Hepatocyte (in vitro differentiated cells): ENCODE measurements at regions not wholly inside any gene's neighbourhood (a gene's known extent, or its start where the extent isn't known, plus 50 kb on each side); places are given as distances from the start of the nearest gene placed in this dataset.

ENCODE experiments used
- DNase-seq: peaks from one replicate; pipeline ENCODE4 v3.0.0-alpha.2; 2016; ENCODE audit warnings: low spot score
- H2AFZ ChIP-seq: fragments of 200-600 bp; sonication (generic); 2 replicates; pipeline ENCODE4 v1.6.0; 2016; ENCODE audit warnings: antibody characterized with exemption, mild to moderate bottlenecking
- H3K27ac ChIP-seq: fragments of 200-600 bp; sonication (generic); 2 replicates; pipeline ENCODE4 v1.5.1; 2016; ENCODE audit warnings: mild to moderate bottlenecking
- H3K27me3 ChIP-seq: fragments of 200-600 bp; sonication (generic); 2 replicates; pipeline ENCODE4 v1.6.1; 2016
- H3K36me3 ChIP-seq: fragments of 200-600 bp; sonication (generic); replicated peaks from 2 replicates; pipeline ENCODE4 v1.5.1; 2016; ENCODE audit warnings: low read depth; ENCODE audit not compliant: insufficient read depth
- H3K4me1 ChIP-seq: fragments of 200-600 bp; sonication (generic); 2 replicates; pipeline ENCODE4 v1.5.1; 2016; ENCODE audit warnings: mild to moderate bottlenecking, moderate library complexity; ENCODE audit not compliant: insufficient read depth
- H3K4me2 ChIP-seq: fragments of 200-600 bp; sonication (generic); 2 replicates; pipeline ENCODE4 v1.6.0; 2016
- H3K4me3 ChIP-seq: fragments of 200-600 bp; sonication (generic); 2 replicates; pipeline ENCODE4 v1.5.1; 2016; ENCODE audit warnings: mild to moderate bottlenecking
- H3K79me2 ChIP-seq: fragments of 200-600 bp; sonication (generic); 2 replicates; pipeline ENCODE4 v1.6.0; 2017; ENCODE audit warnings: mild to moderate bottlenecking
- H3K9me2 ChIP-seq: fragments of 200-600 bp; sonication (generic); replicated peaks from 2 replicates; pipeline ENCODE4 v1.6.0; 2017; ENCODE audit warnings: mild to moderate bottlenecking; ENCODE audit not compliant: insufficient read depth
- H3K9me3 ChIP-seq: fragments of 200-600 bp; sonication (generic); 2 replicates; pipeline ENCODE4 v1.5.1; 2016; ENCODE audit warnings: low read depth, mild to moderate bottlenecking
- H4K20me1 ChIP-seq: fragments of 200-600 bp; sonication (generic); 2 replicates; pipeline ENCODE4 v1.6.0; 2016; ENCODE audit warnings: mild to moderate bottlenecking; ENCODE audit not compliant: insufficient read depth, poor library complexity, severe bottlenecking
- EZH2 ChIP-seq: fragments of 200-600 bp; sonication (generic); IDR thresholded peaks from 2 replicates; pipeline ENCODE4 v1.6.1; 2016; ENCODE audit warnings: antibody characterized with exemption, mild to moderate bottlenecking, borderline replicate concordance
- EZH2phosphoT487 ChIP-seq: fragments of 200-600 bp; sonication (generic); IDR thresholded peaks from one replicate; pipeline ENCODE4 v1.6.1; 2018; ENCODE audit warnings: antibody characterized with exemption, mild to moderate bottlenecking, low read depth, moderate library complexity; ENCODE audit not compliant: unreplicated experiment, severe bottlenecking
- WGBS: methylation state at CpG from one replicate; pipeline ENCODE4 v1.1.6; 2016; ENCODE audit warnings: low lambda C conversion rate; ENCODE audit errors: missing lambda C conversion rate; 5-methylcytosine and 5-hydroxymethylcytosine counted together
- TF ChIP-seq, protein P1 (sequence below): fragments of 200-600 bp; sonication (generic); IDR thresholded peaks from 2 replicates; pipeline ENCODE4 v1.5.1; 2016; ENCODE audit warnings: antibody characterized with exemption, mild to moderate bottlenecking; ENCODE audit not compliant: poor library complexity

DNA sequence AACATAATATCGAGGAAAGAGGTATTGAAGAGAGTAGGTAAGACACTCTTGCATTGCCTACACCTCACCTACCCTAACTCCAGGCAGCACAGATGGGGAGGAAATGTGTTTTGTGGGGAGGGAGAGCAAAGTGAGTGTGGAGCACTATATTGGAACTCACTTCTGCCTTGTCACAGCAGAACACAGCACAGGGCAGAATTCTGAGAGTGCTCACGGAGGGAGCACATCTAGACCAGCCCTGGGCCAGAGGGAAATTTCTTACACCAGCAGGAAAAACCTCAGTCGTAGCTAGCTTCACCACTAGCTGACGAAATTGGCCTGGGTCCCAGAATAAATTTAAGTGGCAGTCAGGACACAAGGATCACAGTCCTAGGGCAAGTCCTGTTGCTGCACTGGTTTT, 517.3 kb downstream of the TMA16 start:
- Histone ChIP-seq H3K4me2 (no peak overlapping the region), H3K4me3 (no peak overlapping the region), H3K27me3 (no peaks in the 10 kb centered on the region), H2AFZ (no peak overlapping the region), H4K20me1 (no peaks in the 10 kb centered on the region), H3K79me2 (no peaks in the 10 kb centered on the region), H3K9me3 (no peaks in the 10 kb centered on the region), H3K36me3 (no peaks in the 10 kb centered on the region), H3K4me1 (no peaks in the 10 kb centered on the region), H3K27ac (no peak overlapping the region), H3K9me2 (no peaks in the 10 kb centered on the region)
- 93% methylated on average over 4 of the region's 4 CpGs for WGBS
- DNase-seq, result no peak
- TF ChIP-seq, protein P1, sequence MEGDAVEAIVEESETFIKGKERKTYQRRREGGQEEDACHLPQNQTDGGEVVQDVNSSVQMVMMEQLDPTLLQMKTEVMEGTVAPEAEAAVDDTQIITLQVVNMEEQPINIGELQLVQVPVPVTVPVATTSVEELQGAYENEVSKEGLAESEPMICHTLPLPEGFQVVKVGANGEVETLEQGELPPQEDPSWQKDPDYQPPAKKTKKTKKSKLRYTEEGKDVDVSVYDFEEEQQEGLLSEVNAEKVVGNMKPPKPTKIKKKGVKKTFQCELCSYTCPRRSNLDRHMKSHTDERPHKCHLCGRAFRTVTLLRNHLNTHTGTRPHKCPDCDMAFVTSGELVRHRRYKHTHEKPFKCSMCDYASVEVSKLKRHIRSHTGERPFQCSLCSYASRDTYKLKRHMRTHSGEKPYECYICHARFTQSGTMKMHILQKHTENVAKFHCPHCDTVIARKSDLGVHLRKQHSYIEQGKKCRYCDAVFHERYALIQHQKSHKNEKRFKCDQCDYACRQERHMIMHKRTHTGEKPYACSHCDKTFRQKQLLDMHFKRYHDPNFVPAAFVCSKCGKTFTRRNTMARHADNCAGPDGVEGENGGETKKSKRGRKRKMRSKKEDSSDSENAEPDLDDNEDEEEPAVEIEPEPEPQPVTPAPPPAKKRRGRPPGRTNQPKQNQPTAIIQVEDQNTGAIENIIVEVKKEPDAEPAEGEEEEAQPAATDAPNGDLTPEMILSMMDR, result no peak
- no peak for TF ChIP-seq EZH2

DNA sequence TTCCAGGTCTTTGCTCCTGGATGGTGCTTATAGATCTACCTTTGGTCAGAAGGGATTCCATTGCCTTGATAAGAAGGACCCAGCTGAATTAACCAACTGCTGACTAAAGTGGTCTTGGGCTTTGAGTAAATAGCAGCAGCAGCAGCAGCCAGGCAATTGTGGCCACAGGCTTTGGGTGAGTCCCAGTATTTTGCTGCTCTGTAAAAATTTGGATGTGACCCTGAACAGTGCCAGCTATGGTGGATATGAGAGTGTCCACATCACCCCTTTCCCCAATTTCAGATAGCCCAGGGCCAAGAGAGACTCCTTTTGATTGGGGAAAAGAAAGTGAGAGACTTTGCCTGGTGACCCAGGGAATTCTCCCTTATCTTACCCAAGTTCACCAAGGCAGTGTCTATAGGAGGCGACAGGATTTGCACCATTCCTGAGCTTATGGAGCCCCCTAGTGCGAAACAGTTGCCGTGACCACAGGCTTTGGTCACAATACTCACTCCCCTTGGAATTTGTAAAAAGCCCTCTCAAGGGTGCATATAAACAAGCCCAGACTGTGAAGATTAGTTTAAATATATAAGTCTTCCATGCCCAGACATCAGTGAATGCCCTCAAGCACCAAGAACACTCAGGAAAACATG, 518.0 kb downstream of the TMA16 start:
- TF ChIP-seq, protein P1, result peak; percentile 66
- no peak for TF ChIP-seq EZH2
- 17% methylated on average over 3 of the region's 3 CpGs for WGBS
- no peak overlapping the region for H2AFZ ChIP-seq
- H3K79me2 ChIP-seq, result no peaks in the 10 kb centered on the region
- H3K4me1 ChIP-seq, result no peaks in the 10 kb centered on the region
- H3K27ac ChIP-seq, result no peak overlapping the region
- no peak overlapping the region for H3K4me3 ChIP-seq
- DNase-seq, result peak; percentile 59
- H3K9me2 ChIP-seq, result no peaks in the 10 kb centered on the region
- no peaks in the 10 kb centered on the region for H3K27me3 ChIP-seq
- no peak overlapping the region for H3K4me2 ChIP-seq
- no peaks in the 10 kb centered on the region for H3K9me3 ChIP-seq
- H4K20me1 ChIP-seq, result no peaks in the 10 kb centered on the region
- H3K36me3 ChIP-seq, result no peaks in the 10 kb centered on the region

DNA sequence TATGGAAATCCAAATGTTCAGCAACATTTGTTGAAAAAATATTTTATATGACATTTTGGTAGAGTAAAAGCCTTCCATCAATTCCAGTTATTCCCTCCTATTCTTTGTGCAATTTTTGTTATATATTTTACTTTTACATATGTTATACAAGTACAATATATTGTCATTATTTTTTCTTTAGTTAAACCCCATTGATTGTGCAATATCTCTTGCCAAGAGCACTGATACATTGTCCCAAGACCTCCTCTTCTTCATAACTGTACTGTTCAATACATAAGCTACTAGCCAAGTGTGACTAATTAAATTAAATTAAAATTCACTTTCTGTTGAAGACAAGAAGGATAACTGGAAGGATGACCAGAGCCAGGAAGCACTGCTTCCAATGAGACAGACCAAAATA, 527.5 kb downstream of the TMA16 start:
- H4K20me1 ChIP-seq, result no peaks in the 10 kb centered on the region
- no peaks in the 10 kb centered on the region for H3K36me3 ChIP-seq
- no peak overlapping the region for H3K4me3 ChIP-seq
- no peak overlapping the region for H2AFZ ChIP-seq
- H3K4me1 ChIP-seq, result no peaks in the 10 kb centered on the region
- H3K27ac ChIP-seq, result no peak overlapping the region
- H3K27me3 ChIP-seq, result no peaks in the 10 kb centered on the region
- no peak overlapping the region for H3K4me2 ChIP-seq
- no peaks in the 10 kb centered on the region for H3K79me2 ChIP-seq
- H3K9me3 ChIP-seq, result no peaks in the 10 kb centered on the region
- no peak for DNase-seq
- H3K9me2 ChIP-seq, result no peaks in the 10 kb centered on the region
- TF ChIP-seq EZH2 (no peak), EZH2phosphoT487 (no peak)
- TF ChIP-seq, protein P1, result no peak

DNA sequence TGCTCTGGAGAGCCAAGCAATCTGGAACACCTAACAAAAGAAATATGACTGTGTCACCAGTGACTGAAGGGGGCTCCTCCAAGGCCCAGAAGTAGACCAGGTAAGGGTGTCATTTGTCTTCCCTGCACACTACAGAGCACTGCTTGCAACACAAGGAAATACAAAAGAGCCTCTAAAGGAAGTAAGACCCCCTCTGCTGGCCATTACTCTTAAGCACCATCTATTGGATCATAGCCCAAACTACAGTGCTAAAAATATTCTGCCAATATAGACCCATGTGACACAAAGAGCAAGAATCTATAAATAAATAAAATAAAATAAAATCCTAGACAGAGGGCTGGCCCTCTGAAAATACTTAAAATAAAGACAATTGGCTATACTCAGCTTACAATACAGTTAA, 528.7 kb downstream of the TMA16 start:
- Histone ChIP-seq H3K9me2 (no peaks in the 10 kb centered on the region), H3K9me3 (no peaks in the 10 kb centered on the region), H3K27ac (no peak overlapping the region), H3K79me2 (no peaks in the 10 kb centered on the region), H3K4me1 (no peaks in the 10 kb centered on the region), H3K4me3 (no peak overlapping the region), H3K4me2 (no peak overlapping the region), H3K27me3 (no peaks in the 10 kb centered on the region), H4K20me1 (no peaks in the 10 kb centered on the region), H2AFZ (no peak overlapping the region), H3K36me3 (no peaks in the 10 kb centered on the region)
- DNase-seq, result no peak
- TF ChIP-seq, protein P1, result no peak
- no peak for TF ChIP-seq EZH2
- no peak for TF ChIP-seq EZH2phosphoT487
